HG03457 (cell line): ENCODE measurements at regions not wholly inside any gene's neighbourhood (a gene's known extent, or its start where the extent isn't known, plus 50 kb on each side); places are given as distances from the start of the nearest gene placed in this dataset.
"Not testable (repeated sequence)": the region's sequence is repeated elsewhere in the genome, so short reads cannot be mapped to it uniquely, and the experiment has no call there.

ENCODE experiments used
- ATAC-seq: cut with Tn5 transposase; IDR thresholded peaks from one replicate; pipeline ENCODE4 v1.9.1; 2021; ENCODE audit warnings: moderate number of reproducible peaks; ENCODE audit not compliant: unreplicated experiment

GRCh38 chr17:77560841-77561240 lies 397.7 kb upstream of the TNRC6C start:
- no peak for ATAC-seq

GRCh38 chr17:77562361-77562760 lies 396.1 kb upstream of the TNRC6C start:
- not testable (repeated sequence) for ATAC-seq

GRCh38 chr17:77563439-77564102 lies 394.9 kb upstream of the TNRC6C start:
- ATAC-seq, result no peak

GRCh38 chr17:77564278-77564920 lies 394.1 kb upstream of the TNRC6C start:
- ATAC-seq, result no peak

- no peak for ATAC-seq
Observed at GRCh38 chr17:77565166-77565565, 393.3 kb upstream of the TNRC6C start.

- ATAC-seq, result no peak
Observed at GRCh38 chr17:77566151-77566550, 392.4 kb upstream of the TNRC6C start.

- no peak for ATAC-seq
Observed at GRCh38 chr17:77566566-77567138, 391.9 kb upstream of the TNRC6C start.

GRCh38 chr17:77568540-77568939 lies 390.0 kb upstream of the TNRC6C start:
- no peak for ATAC-seq

- no peak for ATAC-seq
Observed at GRCh38 chr17:77569846-77570564, 388.5 kb upstream of the TNRC6C start.

GRCh38 chr17:77570565-77570898 lies 388.0 kb upstream of the TNRC6C start:
- no peak for ATAC-seq

GRCh38 chr17:77571155-77571981 lies 387.1 kb upstream of the TNRC6C start:
- ATAC-seq, result no peak

- no peak for ATAC-seq
Observed at GRCh38 chr17:77572065-77572601, 386.4 kb upstream of the TNRC6C start.

- ATAC-seq, result no peak
Observed at GRCh38 chr17:77572851-77573250, 385.7 kb upstream of the TNRC6C start.

- no peak for ATAC-seq
Observed at GRCh38 chr17:77577491-77577890, 381.0 kb upstream of the TNRC6C start.

GRCh38 chr17:77579131-77579530 lies 379.4 kb upstream of the TNRC6C start:
- no peak for ATAC-seq

- ATAC-seq, result no peak
Observed at GRCh38 chr17:77579682-77580081, 378.8 kb upstream of the TNRC6C start.

GRCh38 chr17:77580531-77581270 lies 377.8 kb upstream of the TNRC6C start:
- ATAC-seq, result no peak

- ATAC-seq, result no peak
Observed at GRCh38 chr17:77581480-77581879, 377.0 kb upstream of the TNRC6C start.

- ATAC-seq, result no peak
Observed at GRCh38 chr17:77585142-77585860, 373.2 kb upstream of the TNRC6C start.
